BJ (cell line): ENCODE measurements at regions not wholly inside any gene's neighbourhood (a gene's known extent, or its start where the extent isn't known, plus 50 kb on each side); places are given as distances from the start of the nearest gene placed in this dataset.
A peak's percentile ranks its signal among the peaks of the same experiment; 100 is the strongest.

Experiments
- CTCF ChIA-PET: fragments of 350-600 bp; formaldehyde crosslinking; extraction: SDS; loops from one replicate; lab custom pipeline; 2021; ENCODE audit warnings: antibody characterized with exemption, inconsistent platforms; lab: Yijun Ruan, JAX
- POLR2A ChIA-PET: fragments of 300-600 bp; sonication (Branson Sonifier 250); formaldehyde crosslinking; extraction: SDS; loops from one replicate; lab custom pipeline; 2021; ENCODE audit warnings: antibody characterized with exemption; lab: Charles Lee
- DNase-seq: peaks from one replicate; pipeline ENCODE4 v3.0.0-alpha.2; 2011; ENCODE audit warnings: low read depth
- H3K27me3 ChIP-seq: 2 replicates; pipeline ENCODE4 v1.6.0; 2011; ENCODE audit warnings: low read length; ENCODE audit not compliant: control insufficient read depth, insufficient read depth
- H3K36me3 ChIP-seq: 2 replicates; pipeline ENCODE4 v1.5.1; 2011; ENCODE audit warnings: low read length; ENCODE audit not compliant: control insufficient read depth, insufficient read depth
- H3K4me3 ChIP-seq: 2 replicates; pipeline ENCODE4 v1.5.1; 2011; ENCODE audit warnings: low read depth, mild to moderate bottlenecking, control low read depth, low read length
- CTCF ChIP-seq: IDR thresholded peaks from 2 replicates; pipeline ENCODE4 v1.5.1; 2011; ENCODE audit warnings: low read depth, mild to moderate bottlenecking, control low read depth, inconsistent platforms, low read length, moderate library complexity; ENCODE audit not compliant: insufficient read depth

- H3K27me3 ChIP-seq, result no peaks in the 10 kb centered on the region; the same call in 1 of the 2 replicates
- no peaks in the 10 kb centered on the region for H3K36me3 ChIP-seq
- ChIA-PET POLR2A (no interaction called here), CTCF (interaction anchor here (0.8 to 1.2 kb wide), 2 partner anchors 78 to 84 kb away, joined by 3 to 6 read pairs; partner anchors contain the start of gene TNFAIP3)
- TF ChIP-seq CTCF, result no peak
- H3K4me3 ChIP-seq, result no peak overlapping the region
- no peak for DNase-seq
Observed at GRCh38 chr6:137782166-137783039, 84.7 kb upstream of the TNFAIP3 start.

- Histone ChIP-seq H3K36me3 (no peaks in the 10 kb centered on the region), H3K4me3 (no peak overlapping the region), H3K27me3 (no peaks in the 10 kb centered on the region)
- CTCF ChIA-PET, result interaction anchor here (1.2 kb wide), 1 partner anchor 79 kb away, joined by 3 read pairs; no protein-coding TSS in a partner anchor
- no peak for DNase-seq
- no peak for TF ChIP-seq CTCF
- POLR2A ChIA-PET, result no interaction called here
Observed at GRCh38 chr6:137783710-137784109, 83.3 kb upstream of the TNFAIP3 start.

- Histone ChIP-seq H3K36me3 (no peaks in the 10 kb centered on the region), H3K27me3 (no peaks in the 10 kb centered on the region), H3K4me3 (no peak overlapping the region)
- ChIA-PET POLR2A (no interaction called here), CTCF (no interaction called here)
- DNase-seq, result no peak
- no peak for TF ChIP-seq CTCF
Observed at GRCh38 chr6:137784583-137784982, 82.5 kb upstream of the TNFAIP3 start.

- H3K4me3 ChIP-seq, result no peak overlapping the region
- ChIA-PET CTCF (interaction anchor here (0.6 to 2.7 kb wide), 4 partner anchors 9 to 157 kb away, joined by 3 to 11 read pairs (median 4); no protein-coding TSS in a partner anchor), POLR2A (no interaction called here)
- no peaks in the 10 kb centered on the region for H3K27me3 ChIP-seq
- peak; percentile 66 for DNase-seq
- no peak for TF ChIP-seq CTCF
- H3K36me3 ChIP-seq, result no peaks in the 10 kb centered on the region
Observed at GRCh38 chr6:137787016-137787415, 80.0 kb upstream of the TNFAIP3 start.

GRCh38 chr6:137788248-137788647 lies 78.8 kb upstream of the TNFAIP3 start:
- ChIA-PET CTCF (interaction anchor here (1.7 to 2.7 kb wide), 2 partner anchors 11 to 156 kb away, joined by 4 to 11 read pairs; no protein-coding TSS in a partner anchor), POLR2A (no interaction called here)
- Histone ChIP-seq H3K27me3 (no peaks in the 10 kb centered on the region), H3K36me3 (no peaks in the 10 kb centered on the region), H3K4me3 (no peak overlapping the region)
- DNase-seq, result no peak
- no peak for TF ChIP-seq CTCF
